ENCODE measurements at regions not wholly inside any gene's neighbourhood (a gene's known extent, or its start where the extent isn't known, plus 50 kb on each side); places are given as distances from the start of the nearest gene placed in this dataset.
A peak's percentile ranks its signal among the peaks of the same experiment; 100 is the strongest.

GRCh38 chr6:48429610-48430009 is 318.6 kb upstream of the PTCHD4 start:
- H3K27me3 ChIP-seq (replicated peaks in 2 of 5; ENCODE audit: control insufficient read depth in 4 of 5, insufficient read depth in 5 of 5, low read length in 4 of 5): no peaks in the 10 kb centered on the region
- H3K36me3 ChIP-seq (ENCODE audit: control insufficient read depth in 4 of 4, insufficient read depth in 4 of 4, low read length in 3 of 4): no peaks in the 10 kb centered on the region
- no peak overlapping the region for H3K27ac ChIP-seq (ENCODE audit: insufficient read depth in 1 of 2, low read depth in 1 of 2, low read length in 2 of 2, poor library complexity in 1 of 2, severe bottlenecking in 2 of 2)
- ChIA-PET CTCF (interaction anchor here (1.6 kb wide), 1 partner anchor 107 kb away, joined by 3 read pairs; no protein-coding TSS in a partner anchor), POLR2A (no interaction called here)
- H3K4me3 ChIP-seq (ENCODE audit: control insufficient read depth in 1 of 7, extremely low read depth in 1 of 7, insufficient read depth in 4 of 7, low read depth in 2 of 7, low read length in 6 of 7): no peak overlapping the region
- DNase-seq: no peak
- no peaks in the 10 kb centered on the region for H3K9me3 ChIP-seq (ENCODE audit: control extremely low read depth in 1 of 5, control insufficient read depth in 4 of 5, insufficient read depth in 2 of 5, low read depth in 1 of 5, low read length in 4 of 5)
- H3K4me1 ChIP-seq (ENCODE audit: control extremely low read depth in 1 of 4, control insufficient read depth in 4 of 4, insufficient read depth in 4 of 4, low read length in 3 of 4): peaks cover 0 to 6% (median 1%) of the 10 kb centered on the region in 4 experiments

- Histone ChIP-seq H3K4me1 (ENCODE audit: control extremely low read depth in 1 of 4, control insufficient read depth in 4 of 4, insufficient read depth in 4 of 4, low read length in 3 of 4) (peaks cover 0 to 6% (median 1%) of the 10 kb centered on the region in 4 experiments), H3K9me3 (ENCODE audit: control extremely low read depth in 1 of 5, control insufficient read depth in 4 of 5, insufficient read depth in 2 of 5, low read depth in 1 of 5, low read length in 4 of 5) (no peaks in the 10 kb centered on the region)
- DNase-seq: no peak
Measured at GRCh38 chr6:48429021-48429420, 318.0 kb upstream of the PTCHD4 start.

GRCh38 chr6:48426636-48427035 is 315.6 kb upstream of the PTCHD4 start:
- CTCF ChIA-PET: no interaction called here
- Histone ChIP-seq H3K36me3 (ENCODE audit: control insufficient read depth in 4 of 4, insufficient read depth in 4 of 4, low read length in 3 of 4) (no peaks in the 10 kb centered on the region), H3K4me1 (ENCODE audit: control extremely low read depth in 1 of 4, control insufficient read depth in 4 of 4, insufficient read depth in 4 of 4, low read length in 3 of 4) (peaks cover 0 to 6% (median 1%) of the 10 kb centered on the region in 4 experiments), H3K27me3 (replicated peaks in 2 of 5; ENCODE audit: control insufficient read depth in 4 of 5, insufficient read depth in 5 of 5, low read length in 4 of 5) (no peaks in the 10 kb centered on the region), H3K27ac (ENCODE audit: insufficient read depth in 1 of 2, low read depth in 1 of 2, low read length in 2 of 2, poor library complexity in 1 of 2, severe bottlenecking in 2 of 2) (no peak overlapping the region), H3K4me3 (ENCODE audit: control insufficient read depth in 1 of 7, extremely low read depth in 1 of 7, insufficient read depth in 4 of 7, low read depth in 2 of 7, low read length in 6 of 7) (no peak overlapping the region), H3K9me3 (ENCODE audit: control extremely low read depth in 1 of 5, control insufficient read depth in 4 of 5, insufficient read depth in 2 of 5, low read depth in 1 of 5, low read length in 4 of 5) (peaks cover 0 to 5% (median 2%) of the 10 kb centered on the region in 5 experiments)
- POLR2A ChIA-PET: no interaction called here
- DNase-seq: peak in 1 of 3 donors; percentile 15
- no CpG with 5 or more reads among the region's 3 CpGs for WGBS (ENCODE audit: insufficient coverage)

More at GRCh38 chr6:48429021-48429420, 318.0 kb upstream of the PTCHD4 start:
- Histone ChIP-seq H3K4me3 (ENCODE audit: control insufficient read depth in 1 of 7, extremely low read depth in 1 of 7, insufficient read depth in 4 of 7, low read depth in 2 of 7, low read length in 6 of 7) (no peak overlapping the region), H3K27me3 (replicated peaks in 2 of 5; ENCODE audit: control insufficient read depth in 4 of 5, insufficient read depth in 5 of 5, low read length in 4 of 5) (no peaks in the 10 kb centered on the region), H3K27ac (ENCODE audit: insufficient read depth in 1 of 2, low read depth in 1 of 2, low read length in 2 of 2, poor library complexity in 1 of 2, severe bottlenecking in 2 of 2) (no peak overlapping the region), H3K36me3 (ENCODE audit: control insufficient read depth in 4 of 4, insufficient read depth in 4 of 4, low read length in 3 of 4) (no peaks in the 10 kb centered on the region)
- ChIA-PET CTCF (no interaction called here), POLR2A (no interaction called here)

DNA sequence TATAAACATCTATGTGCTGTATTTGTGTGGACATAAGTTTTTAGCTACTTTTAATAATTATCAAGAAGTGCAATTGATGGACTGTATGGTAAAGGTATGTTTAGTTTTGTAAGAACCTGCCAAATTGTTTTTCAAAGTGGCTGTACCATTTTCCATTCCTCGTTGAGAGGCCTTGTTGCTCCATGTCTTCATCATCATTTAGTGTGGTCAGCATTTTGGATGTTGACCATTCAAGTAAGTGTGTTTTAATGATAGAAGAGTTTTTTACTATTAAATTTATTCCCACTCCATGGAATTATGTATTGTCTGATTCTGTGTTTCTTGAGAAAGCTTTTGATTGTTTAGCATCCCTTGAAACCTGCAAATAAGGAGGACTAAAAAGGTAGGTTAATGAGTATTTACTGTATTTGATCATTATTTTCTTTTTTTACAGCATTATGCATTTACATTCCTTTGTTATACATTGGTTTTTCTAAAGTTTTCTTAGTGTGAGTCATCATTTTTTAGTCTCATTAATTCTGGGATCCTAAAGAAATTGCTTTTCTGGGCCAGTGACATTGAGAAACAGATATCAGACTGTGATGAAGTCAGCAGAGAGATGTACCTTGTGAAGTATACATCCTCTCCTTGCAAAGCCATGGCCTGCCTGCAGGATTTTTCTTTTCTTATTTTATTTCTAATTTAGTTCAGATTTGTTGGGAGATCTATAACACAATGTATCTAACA is 312.8 kb upstream of the PTCHD4 start:
- Histone ChIP-seq H3K27ac (ENCODE audit: insufficient read depth in 1 of 2, low read depth in 1 of 2, low read length in 2 of 2, poor library complexity in 1 of 2, severe bottlenecking in 2 of 2) (no peak overlapping the region), H3K4me1 (ENCODE audit: control extremely low read depth in 1 of 4, control insufficient read depth in 4 of 4, insufficient read depth in 4 of 4, low read length in 3 of 4) (peaks cover 0 to 3% (median 0%) of the 10 kb centered on the region in 4 experiments), H3K9me3 (ENCODE audit: control extremely low read depth in 1 of 5, control insufficient read depth in 4 of 5, insufficient read depth in 2 of 5, low read depth in 1 of 5, low read length in 4 of 5) (peaks cover 0 to 5% (median 2%) of the 10 kb centered on the region in 5 experiments), H3K4me3 (ENCODE audit: control insufficient read depth in 1 of 7, extremely low read depth in 1 of 7, insufficient read depth in 4 of 7, low read depth in 2 of 7, low read length in 6 of 7) (no peak overlapping the region), H3K36me3 (ENCODE audit: control insufficient read depth in 4 of 4, insufficient read depth in 4 of 4, low read length in 3 of 4) (no peaks in the 10 kb centered on the region), H3K27me3 (replicated peaks in 2 of 5; ENCODE audit: control insufficient read depth in 4 of 5, insufficient read depth in 5 of 5, low read length in 4 of 5) (no peaks in the 10 kb centered on the region)
- WGBS (ENCODE audit: insufficient coverage): no CpG with 5 or more reads among the region's 1 CpG
- no peak for DNase-seq
- ChIA-PET CTCF (no interaction called here), POLR2A (no interaction called here)

GRCh38 chr6:48419992-48420391 is 309.0 kb upstream of the PTCHD4 start:
- CTCF ChIA-PET: interaction anchor here (0.6 kb wide), 1 partner anchor 1010 kb away, joined by 3 read pairs; no protein-coding TSS in a partner anchor
- no CpG with 5 or more reads among the region's 1 CpG for WGBS (ENCODE audit: insufficient coverage)

DNA sequence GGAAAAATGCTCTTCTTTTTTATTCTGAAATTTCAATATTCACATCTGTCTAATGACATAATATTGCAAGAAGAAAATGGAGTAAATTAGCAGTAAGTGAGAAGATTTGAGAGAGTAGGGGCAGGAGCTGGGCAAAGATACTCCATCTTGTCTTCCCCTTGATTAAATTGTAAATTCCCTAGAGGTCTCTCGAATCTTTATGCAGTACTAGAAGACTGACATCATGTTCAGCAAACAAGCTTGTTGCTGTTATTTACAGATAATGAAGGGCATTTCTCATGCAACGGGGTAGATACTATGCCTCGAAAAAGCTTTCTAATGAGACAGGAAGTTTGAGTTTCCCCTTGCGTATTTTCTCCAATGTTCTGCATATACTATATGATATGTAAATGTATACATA is 306.9 kb upstream of the PTCHD4 start:
- Histone ChIP-seq H3K36me3 (ENCODE audit: control insufficient read depth in 4 of 4, insufficient read depth in 4 of 4, low read length in 3 of 4) (no peaks in the 10 kb centered on the region), H3K27ac (ENCODE audit: insufficient read depth in 1 of 2, low read depth in 1 of 2, low read length in 2 of 2, poor library complexity in 1 of 2, severe bottlenecking in 2 of 2) (no peak overlapping the region), H3K9me3 (ENCODE audit: control extremely low read depth in 1 of 5, control insufficient read depth in 4 of 5, insufficient read depth in 2 of 5, low read depth in 1 of 5, low read length in 4 of 5) (peaks cover 0 to 5% (median 2%) of the 10 kb centered on the region in 5 experiments), H3K4me1 (ENCODE audit: control extremely low read depth in 1 of 4, control insufficient read depth in 4 of 4, insufficient read depth in 4 of 4, low read length in 3 of 4) (peaks cover 0 to 3% (median 0%) of the 10 kb centered on the region in 4 experiments), H3K4me3 (ENCODE audit: control insufficient read depth in 1 of 7, extremely low read depth in 1 of 7, insufficient read depth in 4 of 7, low read depth in 2 of 7, low read length in 6 of 7) (no peak overlapping the region), H3K27me3 (replicated peaks in 2 of 5; ENCODE audit: control insufficient read depth in 4 of 5, insufficient read depth in 5 of 5, low read length in 4 of 5) (no peaks in the 10 kb centered on the region)
- ChIA-PET CTCF (no interaction called here), POLR2A (no interaction called here)
- WGBS (ENCODE audit: insufficient coverage): 75% methylated on average over 1 of the region's 4 CpGs
- no peak for DNase-seq

More at GRCh38 chr6:48419992-48420391, 309.0 kb upstream of the PTCHD4 start:
- DNase-seq: peak; percentile 12 to 77 (median 31)
- POLR2A ChIA-PET: no interaction called here
- Histone ChIP-seq H3K36me3 (ENCODE audit: control insufficient read depth in 4 of 4, insufficient read depth in 4 of 4, low read length in 3 of 4) (no peaks in the 10 kb centered on the region), H3K4me1 (ENCODE audit: control extremely low read depth in 1 of 4, control insufficient read depth in 4 of 4, insufficient read depth in 4 of 4, low read length in 3 of 4) (peaks cover 0 to 3% (median 0%) of the 10 kb centered on the region in 4 experiments), H3K27me3 (replicated peaks in 2 of 5; ENCODE audit: control insufficient read depth in 4 of 5, insufficient read depth in 5 of 5, low read length in 4 of 5) (no peaks in the 10 kb centered on the region), H3K9me3 (ENCODE audit: control extremely low read depth in 1 of 5, control insufficient read depth in 4 of 5, insufficient read depth in 2 of 5, low read depth in 1 of 5, low read length in 4 of 5) (peaks cover 0 to 5% (median 2%) of the 10 kb centered on the region in 5 experiments), H3K4me3 (ENCODE audit: control insufficient read depth in 1 of 7, extremely low read depth in 1 of 7, insufficient read depth in 4 of 7, low read depth in 2 of 7, low read length in 6 of 7) (no peak overlapping the region), H3K27ac (ENCODE audit: insufficient read depth in 1 of 2, low read depth in 1 of 2, low read length in 2 of 2, poor library complexity in 1 of 2, severe bottlenecking in 2 of 2) (no peak overlapping the region)

- POLR2A ChIA-PET: no interaction called here
- H3K4me3 ChIP-seq (ENCODE audit: control insufficient read depth in 1 of 7, extremely low read depth in 1 of 7, insufficient read depth in 4 of 7, low read depth in 2 of 7, low read length in 6 of 7): no peak overlapping the region
- CTCF ChIA-PET: no interaction called here
- no peaks in the 10 kb centered on the region for H3K27me3 ChIP-seq (replicated peaks in 2 of 5; ENCODE audit: control insufficient read depth in 4 of 5, insufficient read depth in 5 of 5, low read length in 4 of 5)
- DNase-seq: no peak
- H3K9me3 ChIP-seq (ENCODE audit: control extremely low read depth in 1 of 5, control insufficient read depth in 4 of 5, insufficient read depth in 2 of 5, low read depth in 1 of 5, low read length in 4 of 5): peaks cover 0 to 2% (median 0%) of the 10 kb centered on the region in 5 experiments
- H3K4me1 ChIP-seq (ENCODE audit: control extremely low read depth in 1 of 4, control insufficient read depth in 4 of 4, insufficient read depth in 4 of 4, low read length in 3 of 4): no peaks in the 10 kb centered on the region
- H3K36me3 ChIP-seq (ENCODE audit: control insufficient read depth in 4 of 4, insufficient read depth in 4 of 4, low read length in 3 of 4): no peaks in the 10 kb centered on the region
- no peak overlapping the region for H3K27ac ChIP-seq (ENCODE audit: insufficient read depth in 1 of 2, low read depth in 1 of 2, low read length in 2 of 2, poor library complexity in 1 of 2, severe bottlenecking in 2 of 2)
- WGBS (ENCODE audit: insufficient coverage): 93% methylated on average over 2 of the region's 2 CpGs
Measured at GRCh38 chr6:48412656-48413055, 301.7 kb upstream of the PTCHD4 start.
